Activated T-helper 1 cell treated with Interleukin-2 at 50 U/mL for 16 hours (primary cell): ENCODE measurements at regions not wholly inside any gene's neighbourhood (a gene's known extent, or its start where the extent isn't known, plus 50 kb on each side); places are given as distances from the start of the nearest gene placed in this dataset.

Experiments
- DNase-seq: peaks from one replicate; pipeline ENCODE4 v3.0.0-alpha.2; 2020; ENCODE audit warnings: low read depth

DNA sequence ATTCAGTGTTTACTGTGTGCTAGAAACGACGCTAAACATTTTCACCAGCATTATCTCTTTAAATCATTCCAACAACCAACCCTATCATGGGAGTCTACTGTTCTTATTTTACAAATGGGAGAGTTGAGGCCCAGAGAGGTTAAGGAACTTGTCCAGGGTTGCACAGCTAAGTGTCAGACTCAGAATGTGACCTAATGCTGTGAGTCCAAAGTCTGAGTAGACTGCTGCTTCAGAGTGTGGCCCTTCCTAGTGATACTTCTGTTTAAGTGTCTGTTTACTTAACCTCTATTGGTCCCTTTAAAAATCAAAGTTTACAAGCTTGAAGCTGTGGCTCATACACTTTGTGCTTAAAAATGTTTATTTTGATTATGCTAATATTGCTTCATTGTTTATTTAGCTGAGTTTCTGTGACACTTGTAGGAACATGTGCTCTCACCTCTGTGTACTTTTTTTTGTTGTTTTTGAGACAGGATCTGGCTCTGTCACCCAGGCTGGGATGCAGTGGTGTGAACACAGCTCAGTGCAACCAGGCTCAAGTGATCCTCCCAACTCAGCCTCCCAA, 84.4 kb upstream of the SYPL1 start:
- DNase-seq: no peak

DNA sequence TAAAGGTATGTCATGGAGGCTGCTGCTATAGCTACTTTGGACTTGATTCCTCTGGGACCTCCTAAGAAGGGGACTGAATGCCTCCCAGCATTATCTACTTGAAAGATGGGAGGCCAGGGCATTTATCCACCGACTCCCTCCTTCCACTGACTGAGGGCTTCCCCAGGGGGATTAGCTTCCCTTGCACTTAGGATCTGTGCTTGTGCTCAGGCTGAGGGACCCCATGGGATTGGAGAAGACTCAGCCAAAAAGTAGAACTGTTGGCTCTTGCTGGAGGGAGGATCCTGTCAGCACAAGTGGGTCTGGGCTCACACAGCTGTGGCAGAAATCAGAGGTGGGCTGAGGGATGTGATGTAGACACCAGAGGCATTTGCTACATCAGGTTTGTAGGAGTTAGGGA, 81.5 kb upstream of the SYPL1 start:
- DNase-seq: no peak

DNA sequence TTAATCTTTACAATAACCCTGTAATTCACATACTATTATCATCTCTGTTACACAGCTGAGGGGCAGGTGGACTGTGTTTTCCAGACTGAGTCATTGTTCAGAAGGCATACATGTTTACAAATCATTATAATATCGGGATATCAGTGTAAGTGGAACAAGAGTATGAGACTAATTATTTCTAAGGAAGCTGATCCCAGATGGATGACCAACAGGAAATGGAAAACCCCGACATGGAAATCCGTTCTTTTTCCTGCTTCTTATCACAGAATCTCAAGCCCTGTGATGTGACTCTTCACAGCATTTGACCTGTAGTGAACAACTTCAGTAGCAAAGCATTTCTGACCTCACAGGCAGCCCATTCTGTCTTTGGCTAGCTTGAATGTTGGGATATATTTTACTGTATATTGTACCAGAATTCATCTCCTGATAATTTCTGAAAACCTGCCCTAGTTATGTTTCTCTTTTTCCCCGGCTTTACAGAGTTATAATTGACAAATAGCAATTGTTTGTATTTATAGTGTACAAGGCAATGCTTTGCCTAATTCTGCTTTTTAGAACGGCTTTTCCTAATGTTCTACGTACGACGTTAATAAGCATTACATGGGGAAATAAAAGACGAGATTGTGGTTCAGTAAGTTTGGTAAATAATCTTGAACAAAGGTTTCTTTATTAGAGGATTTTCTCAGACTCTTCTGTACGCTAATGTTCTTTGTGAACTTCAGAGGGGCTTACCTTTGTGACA, 78.6 kb upstream of the SYPL1 start:
- no peak for DNase-seq

DNA sequence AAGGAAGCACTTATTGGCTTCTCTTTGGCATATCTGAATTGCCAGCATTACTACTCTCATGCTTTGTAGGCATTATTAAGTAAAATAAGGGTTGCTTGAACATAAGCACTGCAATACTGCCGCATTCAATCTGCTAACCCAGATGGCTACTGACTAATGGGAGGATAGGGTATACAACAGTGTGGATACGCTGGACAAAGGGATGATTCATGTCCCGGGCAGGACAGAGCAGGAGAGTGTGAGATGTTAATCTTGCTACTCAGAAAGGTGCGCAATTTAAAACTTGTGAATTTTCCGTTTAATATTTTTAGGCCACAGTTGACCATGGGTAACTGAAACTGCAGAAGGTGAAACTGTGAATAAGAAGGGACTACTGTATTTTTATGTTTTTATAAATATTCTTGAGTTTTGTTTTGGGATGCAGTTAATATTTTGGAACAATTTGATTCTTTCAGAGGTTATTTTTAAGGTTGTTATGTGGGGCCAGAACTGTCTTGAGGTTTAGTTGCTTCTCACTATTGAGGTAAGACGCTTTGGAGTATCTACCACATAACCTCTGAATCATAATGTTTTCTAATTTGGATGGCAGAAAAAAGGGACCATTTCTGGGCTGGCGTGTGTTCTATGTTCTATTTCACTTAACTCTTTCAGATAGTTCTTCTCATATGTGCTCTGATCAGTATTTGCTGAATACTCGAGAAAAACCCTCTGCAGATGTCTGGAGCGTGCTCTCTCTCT, 75.7 kb upstream of the SYPL1 start:
- DNase-seq: no peak

DNA sequence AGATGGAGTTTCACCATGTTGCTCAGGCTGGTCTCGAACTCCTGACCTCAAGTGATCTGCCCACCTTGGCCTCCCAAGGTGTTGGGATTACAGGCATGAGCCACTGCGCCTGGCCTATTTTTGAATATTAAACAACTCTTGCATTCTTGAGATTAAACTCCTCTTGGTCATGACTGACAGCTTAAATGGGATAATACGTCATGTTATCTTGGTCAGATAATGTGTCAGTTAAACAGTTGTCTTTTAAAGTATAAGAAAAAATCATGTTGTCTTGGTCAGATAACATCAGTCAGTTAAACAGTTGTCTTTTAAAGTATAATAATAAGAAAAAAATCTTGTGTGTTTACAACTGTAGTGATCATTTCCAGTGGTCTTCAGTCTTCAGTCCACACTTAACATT, 73.6 kb upstream of the SYPL1 start:
- no peak for DNase-seq

DNA sequence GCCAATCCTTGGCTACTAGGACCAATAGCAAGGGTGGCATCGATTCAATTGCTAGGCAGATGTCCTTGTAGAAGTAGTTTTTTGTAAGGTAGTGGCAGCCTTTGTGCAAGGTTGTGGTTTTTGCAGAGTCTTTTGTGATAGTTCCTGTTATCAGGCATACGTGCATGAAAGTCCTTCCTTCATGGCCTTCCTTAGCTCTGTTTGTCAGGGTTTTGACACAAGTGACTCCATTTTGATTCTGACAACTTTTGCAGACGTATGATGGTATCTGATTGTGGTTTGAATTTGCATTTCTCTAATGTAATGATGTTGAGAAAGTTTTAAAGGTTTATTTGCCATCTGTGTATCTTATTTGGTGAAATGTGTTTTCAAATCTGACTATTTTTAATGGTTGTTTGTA, 71.8 kb upstream of the SYPL1 start:
- DNase-seq: no peak

DNA sequence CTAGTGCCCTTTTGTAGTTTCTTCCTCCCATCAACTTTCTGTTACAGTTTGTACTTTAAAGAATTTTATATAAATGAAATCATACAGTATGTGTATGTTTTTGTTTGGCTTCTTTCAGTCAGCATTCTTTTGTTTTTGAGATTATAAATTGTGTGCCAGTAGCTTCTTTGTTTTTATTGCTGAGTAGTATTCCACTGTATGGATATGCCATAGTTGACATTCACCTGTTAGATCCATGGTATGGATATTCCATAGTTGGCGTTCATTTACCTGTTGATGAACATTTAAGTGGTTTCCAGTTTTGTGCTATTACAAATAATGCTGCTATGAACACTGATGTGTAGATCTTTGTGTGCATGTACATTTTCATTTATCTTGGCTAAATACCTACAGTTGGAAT, 70.8 kb upstream of the SYPL1 start:
- no peak for DNase-seq

DNA sequence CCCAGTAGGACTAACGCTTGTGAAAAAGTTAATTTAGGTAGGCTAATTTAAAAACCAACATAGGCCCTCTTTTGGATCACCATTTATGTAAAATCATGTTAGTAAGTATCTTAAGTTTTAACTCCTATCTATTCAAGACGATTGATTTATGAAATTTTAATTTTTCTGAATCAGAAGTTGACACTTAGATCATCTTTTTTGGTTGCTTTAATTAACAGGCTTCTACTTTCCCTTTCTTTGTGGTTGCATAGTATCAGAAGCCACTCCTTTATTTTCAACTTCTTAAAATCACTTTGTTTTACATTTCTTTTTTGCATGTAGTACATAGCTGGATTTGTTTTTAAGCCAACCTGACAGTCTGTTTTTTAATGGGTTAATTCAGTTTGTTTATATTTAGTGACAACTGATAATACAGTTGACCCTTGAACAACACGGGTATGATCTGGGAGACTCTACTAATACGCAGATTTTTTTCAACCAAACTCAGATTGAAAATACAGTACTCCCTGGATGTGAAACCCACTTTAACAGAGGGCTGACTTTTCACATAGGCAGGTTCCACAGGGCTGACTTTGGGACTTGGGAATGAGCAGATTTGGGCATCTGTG, 69.7 kb upstream of the SYPL1 start:
- no peak for DNase-seq

DNA sequence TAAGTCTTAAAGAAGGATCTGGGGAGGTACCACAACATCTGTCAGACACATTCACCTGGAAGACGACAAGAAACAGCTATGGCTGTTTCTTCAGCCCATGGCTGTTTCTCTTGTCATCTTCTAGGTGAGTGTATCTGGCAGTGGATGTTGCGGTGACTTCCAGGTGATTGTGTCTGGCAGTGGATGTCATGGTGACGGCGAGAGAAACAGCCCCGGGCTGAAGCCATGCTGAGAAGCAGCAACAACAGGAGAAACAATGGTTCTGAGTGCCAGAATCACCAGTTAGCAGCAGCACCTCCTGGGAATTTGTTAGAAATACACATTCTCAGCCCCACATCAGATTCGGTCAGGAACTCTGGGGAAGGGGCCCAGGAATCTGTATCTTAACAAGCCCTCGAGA, 68.6 kb upstream of the SYPL1 start:
- no peak for DNase-seq

DNA sequence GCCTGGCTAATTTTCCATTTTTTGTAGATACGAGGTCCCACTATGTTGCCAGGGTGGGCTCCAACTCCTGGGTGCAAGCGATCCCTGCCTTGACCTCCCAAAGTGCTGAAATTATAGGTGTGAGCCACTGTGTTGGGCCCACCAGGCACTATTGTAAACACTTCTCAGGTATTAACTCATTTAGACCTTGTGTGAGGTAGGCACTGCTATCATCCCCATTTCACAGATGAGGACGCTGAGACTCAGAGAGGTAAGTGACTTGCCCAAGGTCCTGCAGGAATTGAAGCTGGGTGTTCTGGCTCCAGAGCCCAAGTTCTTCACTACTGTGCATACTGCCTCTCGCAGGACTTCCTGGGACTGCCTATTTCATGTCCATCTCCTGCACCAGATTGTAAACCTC, 67.1 kb upstream of the SYPL1 start:
- DNase-seq: no peak

DNA sequence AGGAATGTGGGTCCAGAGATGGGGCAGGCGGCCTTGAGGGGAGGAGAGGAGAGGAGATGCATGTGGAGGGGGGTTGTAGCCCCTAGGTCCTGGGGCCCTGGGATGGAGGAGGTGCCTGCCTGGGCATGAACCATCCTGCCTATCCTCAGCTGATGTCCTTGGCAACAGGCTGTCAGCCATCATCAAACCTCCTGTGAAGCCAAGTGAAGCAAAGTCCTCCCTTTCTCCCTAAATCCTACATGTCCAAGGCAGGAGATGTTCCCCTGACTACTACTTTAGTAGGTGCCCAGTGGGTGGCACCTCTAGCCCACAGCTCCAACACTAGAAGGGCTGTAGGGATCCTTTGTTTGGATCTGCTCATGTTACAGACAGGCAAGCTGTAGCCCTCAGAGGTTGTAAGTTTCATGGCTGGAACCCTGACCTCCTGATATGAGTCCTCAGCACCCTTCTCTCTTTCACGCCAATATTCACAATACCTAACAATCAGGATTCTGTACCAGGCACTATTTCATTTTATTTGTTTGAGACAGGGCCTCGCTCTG, 66.6 kb upstream of the SYPL1 start:
- DNase-seq: no peak

DNA sequence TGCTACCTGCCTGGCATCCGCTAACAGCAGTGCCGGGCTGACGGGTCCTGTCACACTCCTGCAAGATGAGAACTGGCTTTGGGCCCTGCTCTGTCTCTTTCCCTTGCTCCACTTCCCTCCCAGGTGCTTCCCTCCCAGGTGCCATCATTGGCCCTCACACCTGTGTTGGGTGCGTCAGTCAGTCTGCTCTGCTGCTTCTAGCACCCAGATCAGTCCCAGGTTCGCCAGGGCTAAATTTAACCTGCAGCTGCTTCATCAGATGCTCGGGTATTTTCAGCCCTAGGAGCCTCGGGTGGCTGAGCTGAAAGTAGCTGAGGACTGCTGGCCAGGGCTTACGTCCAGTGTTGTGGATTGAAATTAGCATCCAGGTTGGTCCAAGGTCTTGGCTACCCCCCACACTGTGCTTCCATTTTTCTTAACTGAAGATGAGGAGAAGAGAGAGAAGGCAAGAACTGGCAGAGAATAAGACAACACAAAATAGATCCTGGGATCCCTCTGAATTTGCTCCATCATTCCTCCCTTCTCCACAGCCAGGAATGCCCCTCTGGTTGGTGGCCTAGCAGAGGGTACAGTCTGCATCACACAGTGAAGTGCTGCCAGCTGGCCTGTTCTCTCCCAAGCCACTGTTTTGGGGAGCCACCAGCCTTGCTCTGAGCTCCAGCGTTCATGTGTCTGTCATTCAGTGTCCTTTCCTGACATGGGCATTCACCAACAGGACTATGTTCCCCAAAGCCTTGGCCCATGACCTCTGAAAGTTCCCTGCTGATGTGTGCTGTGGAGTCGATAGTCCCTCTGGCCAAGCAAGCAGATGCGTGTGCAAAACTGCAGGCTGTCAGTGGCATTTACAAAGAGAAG, 65.9 kb upstream of the SYPL1 start:
- no peak for DNase-seq

DNA sequence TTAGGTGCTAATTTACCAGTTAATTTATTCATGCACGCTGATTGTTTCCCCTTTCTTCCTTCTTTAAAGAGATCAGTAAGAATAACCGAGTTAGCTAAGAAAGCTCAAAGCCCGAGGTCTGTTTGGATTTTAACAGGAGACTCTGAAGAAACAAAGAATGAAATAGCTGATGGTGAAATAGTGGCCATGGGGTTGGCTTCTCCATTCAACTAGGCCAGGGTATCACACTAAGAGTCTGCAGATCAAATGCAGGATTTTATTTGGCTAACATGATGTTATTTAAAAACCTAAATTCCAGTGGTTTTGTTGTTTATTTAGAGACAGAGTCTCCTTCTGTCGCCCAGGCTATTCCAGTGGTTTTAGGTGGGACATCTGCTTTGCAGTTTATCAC, 65.2 kb upstream of the SYPL1 start:
- DNase-seq: no peak

DNA sequence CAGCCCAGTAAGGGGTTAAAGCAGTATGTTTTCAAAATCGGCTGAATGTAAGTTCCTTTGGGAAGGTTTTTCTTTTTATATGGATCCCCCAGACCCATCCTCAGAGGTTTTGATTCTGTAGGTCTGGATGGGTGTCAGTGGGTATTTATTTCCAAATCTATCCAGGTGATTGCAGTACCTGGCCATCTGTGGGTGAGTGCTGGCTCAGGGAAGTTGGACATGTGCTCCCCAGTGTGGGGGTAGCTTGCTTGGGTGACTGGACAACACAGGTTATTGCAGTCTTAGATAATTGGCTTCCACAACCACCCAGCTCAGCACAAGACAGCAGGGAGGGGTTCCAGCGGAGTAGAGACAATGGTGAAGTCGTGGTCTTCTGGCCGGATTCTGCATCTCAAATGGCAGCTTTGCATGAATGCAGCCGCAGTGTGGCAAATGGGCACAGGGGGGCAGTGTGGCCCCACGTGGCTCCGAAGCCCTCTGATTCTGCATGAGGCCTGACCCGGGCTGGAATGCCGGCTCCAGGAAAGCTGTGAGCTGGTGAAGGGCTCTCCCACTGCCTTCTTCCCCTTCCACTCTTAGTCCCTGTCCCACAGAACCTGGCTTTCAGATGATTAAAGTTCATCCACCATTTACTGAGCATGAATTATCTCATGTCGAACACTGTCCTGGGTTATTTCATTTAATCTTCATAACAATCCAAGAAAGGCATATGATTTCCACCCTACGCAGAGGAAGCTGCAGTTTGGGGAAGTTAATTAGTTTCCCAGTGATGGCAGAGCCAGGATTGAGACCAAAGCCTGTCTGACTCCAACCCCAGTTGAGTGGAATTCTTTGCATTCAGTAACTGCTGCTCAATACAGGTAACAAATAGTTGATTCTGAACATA, 64.5 kb upstream of the SYPL1 start:
- DNase-seq: peak; percentile 43

DNA sequence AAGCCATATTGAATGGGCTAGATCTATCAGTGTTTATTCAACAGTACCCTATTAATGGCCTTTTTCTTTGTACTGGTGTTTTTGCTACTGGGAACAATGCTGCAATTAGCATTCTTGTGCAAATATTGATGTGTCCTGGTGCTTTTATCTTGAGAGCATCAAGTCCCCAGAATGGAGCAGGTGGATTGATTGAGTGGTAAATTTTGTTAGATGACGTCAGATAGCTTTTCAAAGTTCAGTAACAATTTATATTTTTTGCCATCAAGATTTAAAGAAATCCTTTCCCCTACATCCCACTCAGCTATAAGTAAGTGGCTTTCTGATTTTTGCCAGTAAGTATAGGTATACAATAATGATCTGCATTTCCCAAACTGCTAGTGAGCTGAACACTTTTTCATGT, 63.4 kb upstream of the SYPL1 start:
- DNase-seq: no peak

DNA sequence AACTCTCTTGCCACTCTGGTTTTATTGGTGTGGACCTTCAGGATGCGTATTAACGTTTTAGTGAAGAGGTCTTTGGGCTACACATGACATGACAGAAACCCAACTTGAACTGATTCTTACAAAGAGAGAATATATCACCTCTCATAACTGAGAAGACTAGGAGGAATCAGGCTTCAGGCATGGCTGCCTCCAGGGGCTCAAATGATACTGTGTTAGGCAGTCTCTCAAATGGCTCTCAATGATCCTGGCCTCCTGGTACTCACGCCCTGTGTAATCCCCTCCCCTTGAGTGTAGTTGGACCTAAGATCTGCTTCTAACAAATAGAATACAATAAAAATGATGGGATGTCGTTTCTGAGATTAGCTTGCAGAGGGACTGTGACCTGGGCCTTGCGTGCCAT, 58.5 kb upstream of the SYPL1 start:
- DNase-seq: no peak

DNA sequence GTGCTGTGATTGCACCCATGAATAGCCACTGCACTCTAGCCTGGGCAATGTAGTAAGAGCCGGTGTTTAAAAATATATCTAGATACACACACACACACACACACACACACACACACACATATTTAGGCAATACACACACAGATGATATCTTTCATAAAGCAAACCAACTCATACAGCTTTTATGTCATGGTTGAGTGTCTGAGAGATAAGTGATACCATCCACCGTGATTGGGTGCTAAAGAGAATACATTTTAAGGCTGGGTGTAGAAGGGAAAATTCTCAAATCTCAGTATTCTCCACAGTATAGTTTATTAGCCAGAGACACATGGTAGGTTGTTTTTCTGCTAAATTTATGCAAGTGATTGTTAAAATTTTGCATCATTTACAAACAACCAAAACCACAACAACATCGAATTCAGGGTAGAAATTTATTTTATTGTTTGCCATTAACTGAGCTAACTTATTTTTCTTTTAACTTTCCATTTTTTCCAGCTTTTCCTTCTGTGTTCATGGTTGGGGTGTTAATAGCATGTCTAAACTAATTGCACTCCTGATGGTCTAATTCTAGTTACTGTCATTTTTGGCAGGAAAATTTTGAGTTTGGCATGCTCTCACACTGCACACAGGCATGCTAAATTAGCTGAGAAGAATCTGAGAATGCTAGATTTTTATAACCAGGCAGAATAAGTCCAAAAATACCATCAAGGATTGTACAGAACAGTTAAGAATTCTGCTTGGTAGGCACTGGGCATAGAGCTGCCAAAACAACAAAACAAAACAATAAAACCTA, 57.9 kb upstream of the SYPL1 start:
- DNase-seq: no peak

DNA sequence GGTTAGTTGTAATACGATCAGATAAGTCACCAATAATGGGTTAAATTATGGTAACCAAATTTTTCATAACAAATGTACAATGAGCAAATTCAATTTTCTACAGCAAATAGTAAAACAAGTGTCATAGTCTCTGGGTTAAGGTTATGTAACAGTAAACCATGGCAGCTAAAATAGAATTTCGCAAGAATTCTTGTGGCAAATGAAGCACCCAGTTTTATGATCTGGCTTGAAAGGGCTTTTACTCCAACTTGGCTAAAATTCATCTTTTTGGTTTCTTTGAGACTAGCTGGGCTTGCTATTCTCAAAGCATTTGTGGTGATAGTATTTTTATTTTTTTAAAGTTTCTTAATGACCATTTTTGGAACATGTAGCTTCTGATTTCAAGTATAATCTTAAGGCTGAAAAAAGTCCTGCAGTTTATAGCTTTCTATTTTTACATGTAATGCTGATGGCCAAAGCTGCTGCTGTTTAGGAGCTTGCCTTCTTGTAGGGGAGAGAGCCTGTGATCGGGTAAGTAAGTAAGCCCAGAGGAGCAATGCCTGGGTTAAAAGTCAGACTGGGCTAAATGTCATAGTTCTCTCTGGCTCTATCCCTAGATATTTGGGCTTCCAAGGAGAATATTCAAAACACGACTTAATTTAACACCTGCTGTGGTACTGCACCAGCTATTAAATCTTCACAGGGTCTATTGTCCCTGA, 55.5 kb upstream of the SYPL1 start:
- DNase-seq: no peak

DNA sequence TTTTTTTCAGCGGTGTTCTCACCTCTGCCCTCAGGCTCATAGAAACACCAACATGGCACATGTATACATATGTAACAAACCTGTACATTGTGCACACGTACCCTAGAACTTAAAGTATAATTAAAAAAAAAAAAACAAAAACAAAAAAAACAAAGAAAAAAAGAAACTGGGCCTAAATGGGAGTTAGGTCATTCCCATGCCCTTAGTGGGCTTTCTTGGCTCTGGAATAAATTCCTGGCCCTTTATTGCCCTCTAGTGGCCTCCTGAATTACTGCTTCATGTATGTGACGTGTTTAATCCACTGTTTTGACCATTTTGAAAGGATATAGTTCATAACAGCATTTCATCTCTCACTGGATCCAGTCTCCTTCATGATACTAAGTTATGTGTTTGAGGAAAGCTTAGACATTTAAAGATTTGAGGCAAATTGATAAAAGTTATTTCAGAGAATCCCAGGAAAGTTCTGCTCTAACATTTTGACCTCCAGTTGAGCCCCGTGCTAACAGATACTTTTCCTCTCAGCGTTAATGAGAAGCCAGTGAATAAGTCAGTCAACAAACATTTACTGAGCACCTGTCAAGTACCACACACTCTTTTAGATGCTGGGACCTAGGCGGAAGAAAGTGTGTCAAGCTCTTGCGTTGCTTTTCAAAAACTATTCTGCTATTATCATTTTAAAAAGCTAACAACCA, 54.7 kb upstream of the SYPL1 start:
- no peak for DNase-seq
